IMR-90 (cell line): ENCODE measurements at regions not wholly inside any gene's neighbourhood (a gene's known extent, or its start where the extent isn't known, plus 50 kb on each side); places are given as distances from the start of the nearest gene placed in this dataset.

ENCODE experiments used
- ATAC-seq: fragments of 200-7000 bp; cut with Tn5 transposase; 2 replicates; pipeline ENCODE4 v1.9.1; 2020; ENCODE audit warnings: low read depth, mild to moderate bottlenecking, moderate library complexity
- BruUV-seq: library from RNA; stranded (reverse); fragments of 400-500 nt; replicated peaks from 2 replicates; lab custom pipeline; 2021; lab: Mats Ljungman, UMichigan
- CTCF ChIA-PET: fragments of 300-600 bp; formaldehyde crosslinking; extraction: SDS; loops from one replicate; lab custom pipeline; 2021; ENCODE audit warnings: antibody characterized with exemption; lab: Yijun Ruan, JAX
- POLR2A ChIA-PET: fragments of 300-600 bp; sonication (Branson Sonifier 250); formaldehyde crosslinking; loops from one replicate; lab custom pipeline; 2022; ENCODE audit warnings: antibody characterized with exemption; ENCODE audit not compliant: unreplicated experiment; lab: Charles Lee
- DNase-seq: peaks from one replicate; pipeline ENCODE4 v3.0.0; 2013
- H2AFZ ChIP-seq: replicated peaks from 2 replicates; pipeline ENCODE3; 2013; ENCODE audit warnings: low read length, mild to moderate bottlenecking; ENCODE audit not compliant: poor library complexity
- H2AK5ac ChIP-seq: 2 replicates; pipeline ENCODE4 v1.6.1; 2013; ENCODE audit warnings: low read depth, low read length, inconsistent platforms
- H2AK9ac ChIP-seq: replicated peaks from 2 replicates; pipeline ENCODE3; 2013; ENCODE audit warnings: mild to moderate bottlenecking, low read depth, low read length, moderate library complexity; ENCODE audit not compliant: poor library complexity
- H2BK120ac ChIP-seq: 2 replicates; pipeline ENCODE4 v1.6.1; 2013; ENCODE audit warnings: low read depth, low read length, inconsistent platforms
- H2BK15ac ChIP-seq: 3 replicates; pipeline ENCODE4 v1.6.1; 2013; ENCODE audit warnings: low read depth, low read length, inconsistent platforms
- H2BK20ac ChIP-seq: 2 replicates; pipeline ENCODE4 v1.6.1; 2013; ENCODE audit warnings: low read depth, mild to moderate bottlenecking, inconsistent platforms, low read length, moderate library complexity
- H2BK5ac ChIP-seq: 2 replicates; pipeline ENCODE4 v1.6.1; 2013; ENCODE audit warnings: mild to moderate bottlenecking, low read depth, low read length, inconsistent platforms; ENCODE audit not compliant: poor library complexity, severe bottlenecking
- H3K14ac ChIP-seq: replicated peaks from 2 replicates; pipeline ENCODE4 v1.6.1; 2013; ENCODE audit warnings: low read depth, low read length, inconsistent platforms
- H3K18ac ChIP-seq: 2 replicates; pipeline ENCODE4 v1.6.1; 2013; ENCODE audit warnings: low read depth, low read length, control low read depth
- H3K23ac ChIP-seq: 2 replicates; pipeline ENCODE4 v1.6.1; 2013; ENCODE audit warnings: low read depth, low read length, inconsistent platforms
- H3K27ac ChIP-seq: 2 replicates; pipeline ENCODE4 v1.5.1; 2013; ENCODE audit warnings: mild to moderate bottlenecking, control low read depth, low read length; ENCODE audit not compliant: insufficient read depth
- H3K27me3 ChIP-seq: 2 replicates; pipeline ENCODE4 v1.6.1; 2013; ENCODE audit warnings: low read length; ENCODE audit not compliant: control insufficient read depth, insufficient read depth
- H3K36me3 ChIP-seq: 2 replicates; pipeline ENCODE4 v1.6.1; 2013; ENCODE audit warnings: low read length, mixed read lengths; ENCODE audit not compliant: control insufficient read depth, insufficient read depth
- H3K4ac ChIP-seq: 2 replicates; pipeline ENCODE4 v1.6.1; 2013; ENCODE audit warnings: low read depth, low read length, inconsistent platforms
- H3K4me1 ChIP-seq: 2 replicates; pipeline ENCODE4 v1.6.1; 2013; ENCODE audit warnings: low read length, mixed read lengths; ENCODE audit not compliant: control insufficient read depth, insufficient read depth
- H3K4me2 ChIP-seq: 2 replicates; pipeline ENCODE4 v1.6.1; 2013; ENCODE audit warnings: low read depth, mild to moderate bottlenecking, control low read depth, low read length, moderate library complexity
- H3K4me3 ChIP-seq: 2 replicates; pipeline ENCODE4 v1.5.1; 2013; ENCODE audit warnings: low read depth, mild to moderate bottlenecking, control low read depth, low read length, moderate library complexity; ENCODE audit not compliant: insufficient read depth
- H3K56ac ChIP-seq: 2 replicates; pipeline ENCODE4 v1.6.1; 2013; ENCODE audit warnings: low read length, inconsistent platforms; ENCODE audit not compliant: insufficient read depth; ENCODE audit errors: extremely low read depth
- H3K79me1 ChIP-seq, 2 experiments: 2 replicates each; pipeline ENCODE4 v1.6.1; 2013; ENCODE audit warnings: low read length in 2 of 2, inconsistent platforms in 1 of 2, low read depth in 1 of 2
- H3K9ac ChIP-seq: 2 replicates; pipeline ENCODE4 v1.6.1; 2013; ENCODE audit warnings: low read depth, low read length, control low read depth
- H3K9me1 ChIP-seq: 2 replicates; pipeline ENCODE4 v1.6.1; 2013; ENCODE audit warnings: low read length, inconsistent platforms; ENCODE audit not compliant: insufficient read depth
- H3K9me3 ChIP-seq: 2 replicates; pipeline ENCODE4 v1.6.1; 2013; ENCODE audit warnings: low read length; ENCODE audit not compliant: control insufficient read depth, insufficient read depth
- H4K20me1 ChIP-seq: 2 replicates; pipeline ENCODE4 v1.6.1; 2013; ENCODE audit warnings: low read length, inconsistent platforms; ENCODE audit not compliant: insufficient read depth
- H4K5ac ChIP-seq: 2 replicates; pipeline ENCODE4 v1.6.1; 2013; ENCODE audit warnings: mild to moderate bottlenecking, low read depth, low read length, control low read depth
- H4K8ac ChIP-seq, 2 experiments: 2 replicates each; pipeline ENCODE4 v1.6.1; 2013; ENCODE audit warnings: low read depth in 2 of 2, low read length in 2 of 2, control low read depth in 1 of 2, inconsistent platforms in 1 of 2
- H4K91ac ChIP-seq: 2 replicates; pipeline ENCODE4 v1.6.1; 2013; ENCODE audit warnings: low read depth, low read length, inconsistent platforms; ENCODE audit not compliant: insufficient read depth
- CEBPB ChIP-seq: IDR thresholded peaks from 2 replicates; pipeline ENCODE4 v1.6.1; 2012; ENCODE audit warnings: low read depth, low read length, improper control_type of control experiment
- CHD1 ChIP-seq: IDR thresholded peaks from 2 replicates; pipeline ENCODE4 v1.6.1; 2012; ENCODE audit warnings: low read depth, low read length, improper control_type of control experiment
- CTCF ChIP-seq: conservative IDR thresholded peaks from 2 replicates; pipeline ENCODE4 v1.5.1; 2012; ENCODE audit warnings: mild to moderate bottlenecking, low read depth, low read length, improper control_type of control experiment
- MAFK ChIP-seq: IDR thresholded peaks from 2 replicates; pipeline ENCODE4 v1.6.1; 2012; ENCODE audit warnings: low read depth, low read length, improper control_type of control experiment
- MAZ ChIP-seq: IDR thresholded peaks from 2 replicates; pipeline ENCODE4 v1.6.1; 2012; ENCODE audit warnings: low read depth, mild to moderate bottlenecking, low read length, improper control_type of control experiment, moderate library complexity, borderline replicate concordance
- MXI1 ChIP-seq: IDR thresholded peaks from 2 replicates; pipeline ENCODE4 v1.6.1; 2012; ENCODE audit warnings: low read depth, mild to moderate bottlenecking, low read length, moderate library complexity, borderline replicate concordance
- NFE2L2 ChIP-seq: fragments of 150-350 bp; IDR thresholded peaks from 2 replicates; pipeline ENCODE4 v1.6.1; 2016; ENCODE audit warnings: low read depth, mild to moderate bottlenecking, low read length
- RCOR1 ChIP-seq: IDR thresholded peaks from 2 replicates; pipeline ENCODE4 v1.6.1; 2012; ENCODE audit warnings: mild to moderate bottlenecking, low read length, improper control_type of control experiment; ENCODE audit not compliant: insufficient replicate concordance
- RFX5 ChIP-seq: IDR thresholded peaks from 2 replicates; pipeline ENCODE4 v1.8.0; 2012; ENCODE audit warnings: low read depth, mild to moderate bottlenecking, low read length, moderate library complexity
- dilution Hi-C: fragments of 300-500 bp; cut with HindIII; formaldehyde crosslinking; loops from one replicate; pipeline ENCODE4 v1.14.3; 2018; ENCODE audit warnings: low sequenced_read_pairs; ENCODE audit not compliant: unreplicated experiment
- in situ Hi-C: fragments of 300-500 bp; cut with MboI; formaldehyde crosslinking; loops from 3 replicates; pipeline ENCODE4 v1.14.3; 2019; ENCODE audit warnings: low sequenced_read_pairs, inconsistent platforms, mixed read lengths
- intact Hi-C: fragments of 100-400 bp; cut with micrococcal nuclease; formaldehyde crosslinking; loops from 2 replicates; pipeline ENCODE4 v1.10.0; 2022

- no peak overlapping the region for H4K5ac ChIP-seq
- no peaks in the 10 kb centered on the region; the same call in 1 of the 2 replicates for H3K9me1 ChIP-seq
- no peak overlapping the region for H3K9ac ChIP-seq
- intact Hi-C loops (no loop called here), dilution Hi-C loops (no loop called here), in situ Hi-C loops (no loop called here)
- ChIA-PET CTCF (no interaction called here), POLR2A (no interaction called here)
- H2AFZ ChIP-seq, result no peak overlapping the region
- H3K14ac ChIP-seq, result no peak overlapping the region
- H3K27me3 ChIP-seq, result no peaks in the 10 kb centered on the region
- H3K18ac ChIP-seq, result no peak overlapping the region
- H4K91ac ChIP-seq, result no peak overlapping the region
- no peak overlapping the region for H3K4ac ChIP-seq
- no peak overlapping the region for H3K23ac ChIP-seq
- no peak overlapping the region for H3K4me2 ChIP-seq
- TF ChIP-seq CEBPB (no peak), MAFK (no peak), NFE2L2 (no peak), RCOR1 (no peak), RFX5 (no peak), CHD1 (no peak), CTCF (no peak), MAZ (no peak), MXI1 (no peak)
- 0 out of 2 replicates have a peak, but pooled peaks cover 2% of the 10 kb centered on the region for H3K4me1 ChIP-seq
- no peak overlapping the region for H4K8ac ChIP-seq
- H2BK5ac ChIP-seq, result no peak overlapping the region
- H2AK5ac ChIP-seq, result no peak overlapping the region
- no peaks in the 10 kb centered on the region for H3K79me1 ChIP-seq
- H2BK20ac ChIP-seq, result no peak overlapping the region
- no peaks in the 10 kb centered on the region for H4K20me1 ChIP-seq
- no peak for ATAC-seq
- no peak overlapping the region for H2BK15ac ChIP-seq
- BruUV-seq, result no TSS peak
- no peak overlapping the region for H3K4me3 ChIP-seq
- no peak overlapping the region for H3K27ac ChIP-seq
- H2BK120ac ChIP-seq, result no peak overlapping the region
- no peak overlapping the region for H3K56ac ChIP-seq
- H3K9me3 ChIP-seq, result no peaks in the 10 kb centered on the region
- H2AK9ac ChIP-seq, result no peak overlapping the region
- no peak for DNase-seq
- no peaks in the 10 kb centered on the region for H3K36me3 ChIP-seq
Measured at GRCh38 chr3:116916836-116917235, 207.3 kb downstream of the TUSC7 start.
